ENCODE measurements at regions not wholly inside any gene's neighbourhood (a gene's known extent, or its start where the extent isn't known, plus 50 kb on each side); places are given as distances from the start of the nearest gene placed in this dataset.

- no peak for TF ChIP-seq ETS1 (IDR thresholded peaks at IDR 0.05)
- TF ChIP-seq CREB1 (CRISPR knock-in tag; IDR thresholded peaks at IDR 0.05; ENCODE audit: low read depth), result no peak
- no peak for TF ChIP-seq CTCF (conservative IDR thresholded peaks at IDR 0.05; ENCODE audit: low read depth in 2 of 2)
- no peak for TF ChIP-seq NANOG (IDR thresholded peaks at IDR 0.05; ENCODE audit: borderline replicate concordance)
These were observed 73.4 kb downstream of the FRMPD3 start (continued) for GRCh38 chrX:107522901-107523300.

GRCh38 chrX:107526141-107526540 lies 76.7 kb downstream of the FRMPD3 start:
- H3K27ac ChIP-seq (ENCODE audit: low read depth), result no peak overlapping the region
- no peaks in the 10 kb centered on the region for H3K4me1 ChIP-seq (ENCODE audit: insufficient read depth)
- H3K4me3 Mint-ChIP-seq, result no peak overlapping the region
- no peak overlapping the region for H2AFZ ChIP-seq
- peaks cover 12% of the 10 kb centered on the region for H3K4me1 Mint-ChIP-seq
- H3K27me3 ChIP-seq (ENCODE audit: insufficient read depth), result no peaks in the 10 kb centered on the region
- H3K9me3 Mint-ChIP-seq, result no peaks in the 10 kb centered on the region
- H4K20me1 ChIP-seq (replicated peaks; ENCODE audit: insufficient read depth), result no peaks in the 10 kb centered on the region
- no peaks in the 10 kb centered on the region for H3K79me2 ChIP-seq (replicated peaks; ENCODE audit: insufficient read depth)
- no peak overlapping the region for H3K4me3 ChIP-seq
- H3F3A ChIP-seq (replicated peaks; ENCODE audit: low read depth), result no peaks in the 10 kb centered on the region
- no peaks in the 10 kb centered on the region for H3K36me3 ChIP-seq (ENCODE audit: insufficient read depth)
- TF ChIP-seq ZNF114 (CRISPR knock-in tag; IDR thresholded peaks at IDR 0.05) (no peak), STAT1 (IDR thresholded peaks at IDR 0.05; ENCODE audit: unreplicated experiment) (no peak), JUNB (IDR thresholded peaks at IDR 0.05; ENCODE audit: unreplicated experiment) (no peak), EZH2 (IDR thresholded peaks at IDR 0.05; ENCODE audit: low read depth, unreplicated experiment) (no peak), ZNF331 (CRISPR knock-in tag; IDR thresholded peaks at IDR 0.05; ENCODE audit: low read depth) (no peak)
- H3K36me3 Mint-ChIP-seq (ENCODE audit: low read depth), result no peaks in the 10 kb centered on the region
- H3K9me2 ChIP-seq (ENCODE audit: insufficient read depth), result no peaks in the 10 kb centered on the region
- H3K27me3 Mint-ChIP-seq (ENCODE audit: insufficient read depth, low read depth, poor library complexity), result peaks cover 2% of the 10 kb centered on the region
- H3K27ac Mint-ChIP-seq, result no peak overlapping the region
- no peak for ATAC-seq
- no peak overlapping the region for H3K4me2 ChIP-seq
- DNase-seq (ENCODE audit: low spot score), result no peak

- H3K4me3 Mint-ChIP-seq, result no peak overlapping the region
- DNase-seq (ENCODE audit: low spot score) (no peak), ATAC-seq (no peak)
- H3K4me1 Mint-ChIP-seq, result no peaks in the 10 kb centered on the region
- Histone ChIP-seq H3K9me2 (ENCODE audit: insufficient read depth) (no peaks in the 10 kb centered on the region), H3K36me3 (ENCODE audit: insufficient read depth) (no peaks in the 10 kb centered on the region), H3K4me1 (ENCODE audit: insufficient read depth) (no peaks in the 10 kb centered on the region), H3K27me3 (ENCODE audit: insufficient read depth) (no peaks in the 10 kb centered on the region), H2AFZ (no peak overlapping the region), H3K79me2 (replicated peaks; ENCODE audit: insufficient read depth) (no peaks in the 10 kb centered on the region), H3F3A (replicated peaks; ENCODE audit: low read depth) (no peaks in the 10 kb centered on the region), H3K27ac (ENCODE audit: low read depth) (no peak overlapping the region), H3K4me2 (no peak overlapping the region), H4K20me1 (replicated peaks; ENCODE audit: insufficient read depth) (no peaks in the 10 kb centered on the region), H3K4me3 (no peak overlapping the region)
- no peaks in the 10 kb centered on the region for H3K36me3 Mint-ChIP-seq (ENCODE audit: low read depth)
- H3K9me3 Mint-ChIP-seq, result no peaks in the 10 kb centered on the region
- no peak overlapping the region for H3K27ac Mint-ChIP-seq
- TF ChIP-seq ETS1 (IDR thresholded peaks at IDR 0.05) (no peak), JUNB (IDR thresholded peaks at IDR 0.05; ENCODE audit: unreplicated experiment) (no peak), REST (IDR thresholded peaks at IDR 0.05; ENCODE audit: unreplicated experiment) (no peak)
- peaks cover 2% of the 10 kb centered on the region for H3K27me3 Mint-ChIP-seq (ENCODE audit: insufficient read depth, low read depth, poor library complexity)
These were observed 80.7 kb downstream of the FRMPD3 start for GRCh38 chrX:107530141-107530540.
